ENCODE measurements at regions not wholly inside any gene's neighbourhood (a gene's known extent, or its start where the extent isn't known, plus 50 kb on each side); places are given as distances from the start of the nearest gene placed in this dataset.

DNA sequence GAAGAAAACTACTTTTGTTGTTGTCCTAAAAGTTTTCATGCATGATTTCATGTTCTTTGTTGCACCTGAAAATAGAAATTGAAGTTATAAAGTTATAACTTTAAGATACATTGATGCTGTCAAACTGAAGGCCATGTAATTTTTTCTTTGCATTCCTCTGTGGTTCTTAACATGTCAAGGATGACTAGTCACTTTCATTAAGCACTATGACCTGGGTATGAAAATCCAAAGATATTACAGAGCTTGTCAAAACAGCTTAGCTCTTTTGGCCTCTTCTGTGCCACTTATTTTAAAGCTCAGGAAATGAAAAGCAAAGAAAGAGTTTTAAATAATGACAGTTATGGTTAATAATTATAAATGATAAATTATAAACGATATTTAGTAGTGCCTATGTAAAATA lies 241.6 kb upstream of the CACNA2D1 start:
- ChIA-PET POLR2A (no interaction called here), RAD21 (ENCODE audit: low non-redundant PET in 1 of 2, low total read pairs in 2 of 2, uncharacterized antibody in 2 of 2, unreplicated experiment in 2 of 2) (no interaction called here), CTCF (no interaction called here)
- H3K4me2 ChIP-seq (ENCODE audit: low read length): no peak overlapping the region
- TF ChIP-seq EGR1 (IDR thresholded peaks at IDR 0.05; ENCODE audit: low read depth) (no peak), CEBPB (IDR thresholded peaks at IDR 0.05; ENCODE audit: low read depth) (no peak), ELF1 (IDR thresholded peaks at IDR 0.05; ENCODE audit: borderline replicate concordance, low read depth) (no peak), SP1 (IDR thresholded peaks at IDR 0.05; ENCODE audit: low read depth) (no peak)
- intact Hi-C loops (cut with micrococcal nuclease): no loop called here
- no peaks in the 10 kb centered on the region for H3K79me2 ChIP-seq (ENCODE audit: insufficient read depth, low read length)
- H4K20me1 ChIP-seq (ENCODE audit: insufficient read depth): no peaks in the 10 kb centered on the region
- no peaks in the 10 kb centered on the region for H3K9me2 ChIP-seq (ENCODE audit: insufficient read depth)
- DNase-seq (ENCODE audit: low read depth, low spot score): no peak
- H3K4me1 ChIP-seq (ENCODE audit: control insufficient read depth in 1 of 2, insufficient read depth in 2 of 2, low read length in 2 of 2): no peaks in the 10 kb centered on the region
- H3K27me3 ChIP-seq (ENCODE audit: insufficient read depth, low read length): no peaks in the 10 kb centered on the region
- no TSS peak for BruUV-seq (replicated peaks)
- H2AFZ ChIP-seq (ENCODE audit: low read depth, low read length, poor library complexity, severe bottlenecking): no peak overlapping the region
- H3K4me3 ChIP-seq (replicated peaks in 1 of 2; ENCODE audit: low read depth in 1 of 2, low read length in 2 of 2): no peak overlapping the region
- no peaks in the 10 kb centered on the region; a peak in 1 of 4 replicates for H3K9me3 ChIP-seq (ENCODE audit: control insufficient read depth in 1 of 2, insufficient read depth in 1 of 2, low read depth in 1 of 2, low read length in 2 of 2)
- H3K27ac ChIP-seq (ENCODE audit: low read depth, low read length): no peak overlapping the region
- ATAC-seq: no peak
- no peak overlapping the region for H3K9ac ChIP-seq (ENCODE audit: low read length)
- no peaks in the 10 kb centered on the region for H3K36me3 ChIP-seq (ENCODE audit: control insufficient read depth in 1 of 2, insufficient read depth in 2 of 2, low read length in 2 of 2)

DNA sequence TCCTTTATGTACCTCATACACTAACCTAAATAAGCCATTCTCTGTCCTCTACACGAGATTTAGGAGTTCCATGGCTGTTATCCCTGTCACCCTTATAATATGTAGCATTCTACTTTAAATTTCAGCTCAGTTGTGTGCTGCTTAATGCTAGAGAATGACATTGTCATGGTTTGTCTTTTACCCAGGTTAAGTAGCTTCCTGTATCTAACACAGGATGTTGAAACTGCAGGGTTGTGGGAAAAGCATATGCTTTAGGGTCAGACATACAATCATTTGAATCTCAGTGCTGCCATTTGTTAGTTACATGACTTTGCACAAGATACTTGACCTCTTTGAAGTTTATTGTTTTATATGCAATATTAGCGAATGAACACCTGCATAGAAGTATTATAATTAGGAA lies 235.1 kb upstream of the CACNA2D1 start:
- Histone ChIP-seq H3K4me2 (ENCODE audit: low read length) (no peak overlapping the region), H4K20me1 (ENCODE audit: insufficient read depth) (no peaks in the 10 kb centered on the region), H3K4me1 (ENCODE audit: control insufficient read depth in 1 of 2, insufficient read depth in 2 of 2, low read length in 2 of 2) (no peaks in the 10 kb centered on the region), H3K36me3 (ENCODE audit: control insufficient read depth in 1 of 2, insufficient read depth in 2 of 2, low read length in 2 of 2) (no peaks in the 10 kb centered on the region), H3K27ac (ENCODE audit: low read depth, low read length) (no peak overlapping the region), H3K27me3 (ENCODE audit: insufficient read depth, low read length) (no peaks in the 10 kb centered on the region), H2AFZ (ENCODE audit: low read depth, low read length, poor library complexity, severe bottlenecking) (no peak overlapping the region), H3K9me2 (ENCODE audit: insufficient read depth) (no peaks in the 10 kb centered on the region), H3K9me3 (ENCODE audit: control insufficient read depth in 1 of 2, insufficient read depth in 1 of 2, low read depth in 1 of 2, low read length in 2 of 2) (no peaks in the 10 kb centered on the region), H3K9ac (ENCODE audit: low read length) (no peak overlapping the region), H3K79me2 (ENCODE audit: insufficient read depth, low read length) (no peaks in the 10 kb centered on the region), H3K4me3 (replicated peaks in 1 of 2; ENCODE audit: low read depth in 1 of 2, low read length in 2 of 2) (no peak overlapping the region)
- intact Hi-C loops (cut with micrococcal nuclease): no loop called here
- DNase-seq (ENCODE audit: low read depth, low spot score): no peak
- ChIA-PET POLR2A (no interaction called here), RAD21 (ENCODE audit: low non-redundant PET in 1 of 2, low total read pairs in 2 of 2, uncharacterized antibody in 2 of 2, unreplicated experiment in 2 of 2) (no interaction called here), CTCF (no interaction called here)
- ATAC-seq: no peak
- TF ChIP-seq POLR2AphosphoS5 (IDR thresholded peaks at IDR 0.05; ENCODE audit: low read depth, low read length) (no peak), TCF7L2 (IDR thresholded peaks at IDR 0.05; ENCODE audit: borderline replicate concordance, extremely low read depth, insufficient read depth, insufficient read length) (no peak), POLR2A (IDR thresholded peaks at IDR 0.05; ENCODE audit: borderline replicate concordance, extremely low read depth, insufficient read depth, insufficient read length) (no peak), RAD21 (IDR thresholded peaks at IDR 0.05; ENCODE audit: low read depth) (no peak), CEBPB (IDR thresholded peaks at IDR 0.05; ENCODE audit: low read depth) (no peak), ELF1 (IDR thresholded peaks at IDR 0.05; ENCODE audit: borderline replicate concordance, low read depth) (no peak), JUND (IDR thresholded peaks at IDR 0.05) (no peak), FOSL1 (IDR thresholded peaks at IDR 0.05; ENCODE audit: low read depth) (no peak), ZFX (IDR thresholded peaks at IDR 0.05) (no peak), EZH2phosphoT487 (IDR thresholded peaks at IDR 0.05; ENCODE audit: borderline replicate concordance) (no peak), EGR1 (IDR thresholded peaks at IDR 0.05; ENCODE audit: low read depth) (no peak), EZH2 (IDR thresholded peaks at IDR 0.05) (no peak), SP1 (IDR thresholded peaks at IDR 0.05; ENCODE audit: low read depth) (no peak), YY1 (IDR thresholded peaks at IDR 0.05; ENCODE audit: extremely low read depth, insufficient replicate concordance, low read depth, low read length) (no peak)
- TF ChIP-seq, protein P1, sequence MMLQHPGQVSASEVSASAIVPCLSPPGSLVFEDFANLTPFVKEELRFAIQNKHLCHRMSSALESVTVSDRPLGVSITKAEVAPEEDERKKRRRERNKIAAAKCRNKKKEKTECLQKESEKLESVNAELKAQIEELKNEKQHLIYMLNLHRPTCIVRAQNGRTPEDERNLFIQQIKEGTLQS (IDR thresholded peaks at IDR 0.05): no peak
- BruUV-seq (replicated peaks): no TSS peak
